ENCODE measurements at regions not wholly inside any gene's neighbourhood (a gene's known extent, or its start where the extent isn't known, plus 50 kb on each side); places are given as distances from the start of the nearest gene placed in this dataset.

DNA sequence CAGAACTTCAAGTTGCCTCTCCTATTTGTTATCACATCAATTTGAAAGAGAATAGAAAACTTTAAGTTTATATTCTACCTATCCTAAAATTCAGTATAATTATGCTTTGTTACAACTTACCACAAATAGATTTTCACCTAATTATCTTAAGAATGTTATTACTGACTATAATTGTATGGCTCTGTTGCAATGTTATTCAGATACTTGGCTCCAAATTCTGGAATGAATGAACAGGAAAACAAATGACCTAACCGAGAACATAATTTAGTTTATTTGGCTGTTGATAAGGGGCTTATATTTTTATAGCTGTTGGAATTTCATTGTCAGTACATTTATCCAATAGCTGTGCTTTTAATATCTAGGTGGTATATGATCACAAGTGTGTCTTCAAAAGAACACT lies 173.2 kb upstream of the GULP1 start:
- Mint-ChIP-seq H3K27me3 (no peaks in the 10 kb centered on the region), H3K27ac (no peak overlapping the region), H3K4me1 (no peaks in the 10 kb centered on the region), H3K36me3 (ENCODE audit: low read depth) (no peaks in the 10 kb centered on the region), H3K4me3 (no peak overlapping the region)
- no peaks in the 10 kb centered on the region for H3K9me3 ChIP-seq (ENCODE audit: control insufficient read depth, low read length, poor library complexity, severe bottlenecking)
- ATAC-seq (no peak), DNase-seq (no peak)

DNA sequence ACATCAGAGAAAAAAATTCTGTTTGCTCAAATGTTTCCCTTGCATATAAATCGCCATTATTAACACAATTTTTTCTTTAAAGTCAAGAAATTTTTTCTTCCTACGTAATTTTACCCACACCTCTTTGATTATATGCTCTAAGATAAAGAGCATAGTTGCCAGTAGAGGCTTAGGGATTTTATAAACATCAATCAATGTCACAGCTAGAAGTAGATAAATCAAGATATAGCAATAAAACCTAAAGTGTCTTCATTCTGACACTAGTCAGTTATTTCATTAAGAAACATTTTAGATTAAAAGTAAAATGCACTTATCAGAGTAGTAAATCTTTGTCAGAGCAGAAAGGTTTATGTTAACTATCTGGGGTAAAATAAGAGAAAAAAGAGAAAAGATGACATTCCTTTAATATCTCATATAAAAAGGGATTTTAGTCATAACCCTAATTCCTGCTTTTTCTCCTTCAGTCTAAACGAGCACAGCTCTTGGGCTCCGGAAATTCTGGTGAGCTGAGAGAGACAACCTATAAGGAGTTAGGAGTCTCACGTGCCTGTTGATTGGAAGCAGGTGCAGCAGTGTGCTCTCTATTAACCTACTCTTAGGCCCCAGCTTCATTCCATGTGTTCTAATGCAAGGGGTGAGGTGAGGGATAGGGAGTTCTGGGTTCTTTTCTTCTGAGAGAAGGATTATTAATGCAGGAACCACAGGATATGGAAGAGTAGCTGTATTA lies 172.4 kb upstream of the GULP1 start:
- no peaks in the 10 kb centered on the region for H3K36me3 Mint-ChIP-seq (ENCODE audit: low read depth)
- no peak overlapping the region for H3K4me3 Mint-ChIP-seq
- no peaks in the 10 kb centered on the region for H3K27me3 Mint-ChIP-seq
- no peaks in the 10 kb centered on the region for H3K4me1 Mint-ChIP-seq
- H3K9me3 ChIP-seq (ENCODE audit: control insufficient read depth, low read length, poor library complexity, severe bottlenecking), result no peaks in the 10 kb centered on the region
- DNase-seq (no peak), ATAC-seq (no peak)
- no peak overlapping the region for H3K27ac Mint-ChIP-seq

DNA sequence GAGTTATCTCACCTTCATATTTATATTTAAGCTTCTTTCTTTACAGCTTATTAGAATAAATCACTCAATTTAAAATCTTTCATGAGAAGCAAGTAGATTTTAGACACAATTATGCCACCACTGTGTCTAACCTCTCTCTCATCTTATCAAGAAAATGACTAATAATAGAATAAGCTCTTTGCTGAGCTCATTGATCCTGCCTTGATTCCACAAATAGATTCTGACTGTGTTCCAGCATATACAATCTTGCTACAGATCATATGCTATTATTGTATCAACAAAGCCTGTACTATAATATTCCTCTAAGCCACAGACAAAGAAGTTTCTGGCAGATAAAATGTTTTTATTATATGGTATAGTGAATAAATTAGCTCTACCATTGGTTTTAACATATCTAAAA lies 168.7 kb upstream of the GULP1 start:
- H3K27ac Mint-ChIP-seq, result no peak overlapping the region
- H3K4me1 Mint-ChIP-seq, result no peaks in the 10 kb centered on the region
- no peaks in the 10 kb centered on the region for H3K36me3 Mint-ChIP-seq (ENCODE audit: low read depth)
- ATAC-seq (no peak), DNase-seq (no peak)
- H3K9me3 ChIP-seq (ENCODE audit: control insufficient read depth, low read length, poor library complexity, severe bottlenecking), result no peaks in the 10 kb centered on the region
- H3K4me3 Mint-ChIP-seq, result no peak overlapping the region
- no peaks in the 10 kb centered on the region for H3K27me3 Mint-ChIP-seq

DNA sequence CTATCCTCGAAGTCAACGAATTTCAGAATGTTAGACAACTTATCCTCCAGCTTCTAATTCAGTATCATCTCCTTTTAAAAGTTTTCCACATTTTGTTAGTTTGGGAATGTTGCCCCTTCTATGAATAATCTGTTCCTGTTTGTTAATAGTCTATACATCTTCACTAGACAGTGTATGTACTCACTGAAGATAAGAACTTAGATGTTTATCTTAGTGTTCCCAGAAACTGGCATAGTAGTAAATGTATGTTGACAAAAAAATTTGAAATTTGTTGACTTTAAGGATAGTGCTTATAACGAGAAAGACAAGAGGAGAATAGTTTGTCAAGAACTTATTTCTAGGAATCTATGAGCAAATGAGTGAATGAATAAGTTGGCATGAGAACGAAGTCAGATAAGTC lies 162.0 kb upstream of the GULP1 start:
- Mint-ChIP-seq H3K4me3 (no peak overlapping the region), H3K36me3 (ENCODE audit: low read depth) (no peaks in the 10 kb centered on the region), H3K27me3 (no peaks in the 10 kb centered on the region), H3K4me1 (no peaks in the 10 kb centered on the region), H3K27ac (no peak overlapping the region)
- H3K9me3 ChIP-seq (ENCODE audit: control insufficient read depth, low read length, poor library complexity, severe bottlenecking), result no peaks in the 10 kb centered on the region
- ATAC-seq (no peak), DNase-seq (no peak)

DNA sequence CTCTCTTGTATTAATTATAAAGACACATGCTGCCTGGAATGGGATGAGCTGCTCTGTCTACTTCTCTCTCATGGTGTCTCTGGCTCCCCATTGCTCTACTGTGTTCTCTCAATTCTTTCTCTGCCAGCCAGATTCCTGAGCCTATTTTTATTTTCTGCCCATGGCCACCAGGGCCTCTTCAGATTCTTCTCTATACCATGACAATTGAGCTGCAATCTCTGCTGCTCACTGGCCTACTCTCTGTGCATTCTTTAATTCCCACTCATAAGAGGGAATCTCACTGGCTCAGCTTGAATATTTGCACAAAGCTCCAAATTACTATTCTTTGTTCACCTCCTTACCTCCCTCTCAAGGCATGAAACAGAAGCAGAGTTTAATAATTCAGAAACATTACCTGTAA lies 161.4 kb upstream of the GULP1 start:
- H3K36me3 Mint-ChIP-seq (ENCODE audit: low read depth), result no peaks in the 10 kb centered on the region
- no peaks in the 10 kb centered on the region for H3K27me3 Mint-ChIP-seq
- H3K4me3 Mint-ChIP-seq, result no peak overlapping the region
- DNase-seq (no peak), ATAC-seq (no peak)
- H3K4me1 Mint-ChIP-seq, result no peaks in the 10 kb centered on the region
- H3K9me3 ChIP-seq (ENCODE audit: control insufficient read depth, low read length, poor library complexity, severe bottlenecking), result no peaks in the 10 kb centered on the region
- no peak overlapping the region for H3K27ac Mint-ChIP-seq

DNA sequence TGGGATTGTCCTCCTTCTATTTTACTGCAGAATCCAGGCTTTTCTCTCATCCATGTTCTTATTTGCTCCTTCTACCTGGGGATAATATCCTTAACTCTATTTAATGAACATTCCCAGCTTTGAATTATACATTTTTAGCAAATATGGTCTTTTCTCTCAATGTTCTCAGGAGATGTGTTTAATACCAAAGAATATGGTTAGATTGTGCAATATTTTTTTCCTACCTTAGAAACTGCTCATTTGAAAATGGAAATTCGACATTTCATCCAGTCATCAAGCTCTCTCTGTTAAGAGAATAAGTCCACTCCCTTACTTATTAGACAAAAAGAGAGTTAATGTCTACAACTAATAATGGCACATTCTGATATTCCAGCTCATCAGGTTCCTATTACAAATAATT lies 160.4 kb upstream of the GULP1 start:
- no peaks in the 10 kb centered on the region for H3K27me3 Mint-ChIP-seq
- no peak overlapping the region for H3K4me3 Mint-ChIP-seq
- no peaks in the 10 kb centered on the region for H3K9me3 ChIP-seq (ENCODE audit: control insufficient read depth, low read length, poor library complexity, severe bottlenecking)
- H3K27ac Mint-ChIP-seq, result no peak overlapping the region
- ATAC-seq (no peak), DNase-seq (no peak)
- H3K4me1 Mint-ChIP-seq, result no peaks in the 10 kb centered on the region
- no peaks in the 10 kb centered on the region for H3K36me3 Mint-ChIP-seq (ENCODE audit: low read depth)

DNA sequence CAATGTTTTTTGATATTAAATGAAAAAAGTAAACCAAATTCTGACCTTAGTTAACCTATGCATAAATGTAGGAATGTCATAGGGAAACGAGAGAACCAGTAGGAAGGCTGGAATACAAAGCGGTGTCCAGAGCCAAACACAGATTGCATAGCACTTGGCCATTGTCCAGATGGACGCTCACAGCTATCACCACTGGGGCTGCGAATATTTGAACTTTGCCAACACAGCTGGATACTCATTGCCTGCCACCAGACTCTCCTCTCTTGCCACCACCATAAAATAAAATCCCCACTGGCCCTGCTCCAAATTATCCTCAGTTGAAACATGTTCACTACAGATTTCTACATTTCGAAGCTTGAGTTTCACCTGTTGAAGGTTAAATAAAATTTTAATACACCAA lies 159.3 kb upstream of the GULP1 start:
- no peaks in the 10 kb centered on the region for H3K36me3 Mint-ChIP-seq (ENCODE audit: low read depth)
- H3K27me3 Mint-ChIP-seq, result no peaks in the 10 kb centered on the region
- H3K4me3 Mint-ChIP-seq, result no peak overlapping the region
- DNase-seq (no peak), ATAC-seq (no peak)
- no peak overlapping the region for H3K27ac Mint-ChIP-seq
- H3K4me1 Mint-ChIP-seq, result no peaks in the 10 kb centered on the region
- no peaks in the 10 kb centered on the region for H3K9me3 ChIP-seq (ENCODE audit: control insufficient read depth, low read length, poor library complexity, severe bottlenecking)

DNA sequence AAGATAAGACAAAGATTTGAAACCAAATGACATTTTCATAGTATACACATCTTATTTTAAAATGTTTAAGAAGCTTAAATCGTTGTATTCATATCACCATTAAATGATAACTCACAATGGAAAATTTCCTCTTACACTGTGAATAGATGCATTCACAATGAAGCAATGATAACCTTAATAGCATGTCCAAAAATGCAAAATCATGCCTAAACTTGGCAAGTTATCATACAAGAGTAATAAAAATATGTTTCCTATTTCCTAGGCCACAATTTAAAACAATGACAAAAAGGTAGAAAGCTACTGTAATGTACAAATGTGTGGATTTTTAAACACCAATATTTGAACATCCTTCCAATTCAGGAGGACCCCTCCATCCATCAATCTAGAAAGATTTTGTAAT lies 157.4 kb upstream of the GULP1 start:
- ATAC-seq (no peak), DNase-seq (no peak)
- H3K9me3 ChIP-seq (ENCODE audit: control insufficient read depth, low read length, poor library complexity, severe bottlenecking), result no peaks in the 10 kb centered on the region
- Mint-ChIP-seq H3K36me3 (ENCODE audit: low read depth) (no peaks in the 10 kb centered on the region), H3K27ac (no peak overlapping the region), H3K4me3 (no peak overlapping the region), H3K27me3 (no peaks in the 10 kb centered on the region), H3K4me1 (no peaks in the 10 kb centered on the region)

DNA sequence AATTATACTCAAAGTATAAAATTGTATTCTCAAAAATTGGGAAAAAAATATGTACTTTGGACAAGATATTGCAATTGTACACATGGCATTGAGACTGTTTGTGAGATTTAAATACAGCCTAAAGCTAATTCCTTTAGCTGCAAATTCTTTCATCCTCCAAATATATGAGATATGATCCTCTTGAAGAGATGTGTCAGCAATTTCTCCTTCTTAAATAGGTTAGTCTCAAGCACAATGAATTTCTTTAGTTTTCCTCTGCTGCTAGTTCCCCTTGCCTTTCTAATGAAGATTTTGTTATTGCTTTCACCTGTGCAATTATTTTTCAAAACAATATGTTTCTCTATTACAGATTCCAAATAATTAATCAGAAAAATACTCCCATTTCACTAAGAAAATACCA lies 153.4 kb upstream of the GULP1 start:
- H3K4me1 Mint-ChIP-seq, result no peaks in the 10 kb centered on the region
- H3K36me3 Mint-ChIP-seq (ENCODE audit: low read depth), result no peaks in the 10 kb centered on the region
- DNase-seq (no peak), ATAC-seq (no peak)
- H3K27ac Mint-ChIP-seq, result no peak overlapping the region
- no peaks in the 10 kb centered on the region for H3K9me3 ChIP-seq (ENCODE audit: control insufficient read depth, low read length, poor library complexity, severe bottlenecking)
- no peaks in the 10 kb centered on the region for H3K27me3 Mint-ChIP-seq
- no peak overlapping the region for H3K4me3 Mint-ChIP-seq

DNA sequence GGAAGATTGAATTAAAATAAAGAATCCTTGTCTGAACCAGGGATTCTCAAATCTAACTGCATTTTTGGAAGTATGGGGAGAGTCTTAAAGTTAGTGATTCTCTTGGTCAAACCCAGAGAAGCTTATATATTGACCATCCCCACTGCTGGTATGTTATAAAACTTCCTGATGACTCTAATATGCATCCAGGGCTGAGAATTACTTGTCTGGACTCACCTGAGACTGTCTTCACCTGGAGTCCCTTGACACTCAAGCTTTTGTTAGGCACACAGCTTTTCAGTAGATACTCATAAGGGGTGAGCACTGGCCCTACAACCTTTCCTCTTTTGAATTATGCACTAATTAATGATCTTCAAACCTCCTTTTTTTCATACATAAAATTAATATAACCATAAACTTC lies 149.6 kb upstream of the GULP1 start:
- H3K27me3 Mint-ChIP-seq, result no peaks in the 10 kb centered on the region
- no peaks in the 10 kb centered on the region for H3K36me3 Mint-ChIP-seq (ENCODE audit: low read depth)
- no peak for ATAC-seq
- DNase-seq, result no peak
- H3K4me3 Mint-ChIP-seq, result no peak overlapping the region
- no peaks in the 10 kb centered on the region for H3K4me1 Mint-ChIP-seq
- H3K27ac Mint-ChIP-seq, result no peak overlapping the region
- H3K9me3 ChIP-seq (ENCODE audit: control insufficient read depth, low read length, poor library complexity, severe bottlenecking), result no peaks in the 10 kb centered on the region

DNA sequence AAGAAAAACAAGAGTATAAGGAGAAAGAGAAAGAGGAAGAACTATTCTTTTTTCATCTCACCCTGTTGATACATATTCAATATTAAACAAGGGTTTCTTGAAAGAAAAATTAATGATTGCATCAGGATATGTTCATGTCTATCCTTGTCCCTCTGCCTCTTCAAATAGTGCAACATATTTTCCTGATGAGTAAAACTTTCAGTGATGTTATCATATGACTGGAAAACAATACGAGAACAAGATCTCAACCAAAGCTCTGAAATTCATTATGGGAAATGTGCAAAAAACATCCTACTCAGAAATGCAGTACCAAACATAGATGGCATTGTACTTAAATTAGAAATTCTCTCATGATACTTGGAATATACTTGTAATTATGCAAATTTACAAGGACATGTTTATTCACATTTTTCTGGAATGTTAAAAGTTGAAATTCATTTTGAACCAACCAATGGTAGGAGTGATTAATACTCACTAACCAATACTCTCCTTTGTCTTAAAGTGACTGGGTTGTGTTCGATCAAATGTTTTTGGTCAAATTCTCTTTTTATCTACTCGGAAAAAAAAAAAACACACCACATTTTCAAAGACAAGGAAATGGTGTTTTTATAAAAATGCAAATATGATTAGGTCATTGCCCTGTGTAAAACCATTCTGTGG lies 148.9 kb upstream of the GULP1 start:
- DNase-seq (no peak), ATAC-seq (no peak)
- H3K9me3 ChIP-seq (ENCODE audit: control insufficient read depth, low read length, poor library complexity, severe bottlenecking), result no peaks in the 10 kb centered on the region
- Mint-ChIP-seq H3K27me3 (no peaks in the 10 kb centered on the region), H3K4me3 (no peak overlapping the region), H3K4me1 (no peaks in the 10 kb centered on the region), H3K36me3 (ENCODE audit: low read depth) (no peaks in the 10 kb centered on the region), H3K27ac (no peak overlapping the region)

DNA sequence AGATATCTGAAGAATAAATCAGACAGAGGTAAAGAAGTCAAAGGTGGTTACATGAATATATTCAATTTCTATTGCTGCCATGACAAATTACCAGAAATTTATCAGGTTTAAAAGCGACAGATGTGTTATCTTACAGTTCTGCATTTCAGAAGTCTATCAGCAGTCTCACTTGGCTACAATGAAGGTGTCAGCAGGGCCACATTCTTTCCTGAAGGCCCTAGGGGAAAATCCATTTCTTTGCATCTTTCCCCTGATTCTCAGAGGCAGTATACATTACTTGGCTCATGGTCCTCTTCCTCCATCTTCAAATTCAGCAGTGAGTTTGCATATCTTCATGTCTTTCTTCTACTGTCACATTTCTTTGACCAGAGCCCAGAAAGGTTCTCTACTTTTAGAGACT lies 145.8 kb upstream of the GULP1 start:
- Mint-ChIP-seq H3K4me3 (no peak overlapping the region), H3K4me1 (no peaks in the 10 kb centered on the region), H3K27ac (no peak overlapping the region), H3K36me3 (ENCODE audit: low read depth) (no peaks in the 10 kb centered on the region), H3K27me3 (no peaks in the 10 kb centered on the region)
- ATAC-seq, result no peak
- H3K9me3 ChIP-seq (ENCODE audit: control insufficient read depth, low read length, poor library complexity, severe bottlenecking), result no peaks in the 10 kb centered on the region
- no peak for DNase-seq

DNA sequence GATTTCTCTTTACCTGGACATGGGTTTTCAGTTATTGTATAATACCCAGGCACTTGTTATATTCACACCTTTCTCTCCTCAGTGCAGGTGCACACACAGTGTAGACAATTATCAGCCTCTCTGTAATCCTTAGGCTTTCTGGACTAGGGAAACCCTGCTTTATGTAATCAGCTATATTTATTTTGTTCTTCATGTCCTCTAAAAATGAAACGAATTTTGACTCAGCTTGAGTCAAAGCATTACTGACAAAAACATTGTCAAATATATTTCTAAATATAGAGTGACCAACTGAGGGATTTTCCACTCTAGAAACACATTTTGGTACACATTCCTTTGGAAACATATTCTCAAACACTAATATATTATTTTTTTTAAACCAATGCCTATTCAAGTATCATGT lies 144.8 kb upstream of the GULP1 start:
- Mint-ChIP-seq H3K27me3 (no peaks in the 10 kb centered on the region), H3K27ac (no peak overlapping the region)

DNA sequence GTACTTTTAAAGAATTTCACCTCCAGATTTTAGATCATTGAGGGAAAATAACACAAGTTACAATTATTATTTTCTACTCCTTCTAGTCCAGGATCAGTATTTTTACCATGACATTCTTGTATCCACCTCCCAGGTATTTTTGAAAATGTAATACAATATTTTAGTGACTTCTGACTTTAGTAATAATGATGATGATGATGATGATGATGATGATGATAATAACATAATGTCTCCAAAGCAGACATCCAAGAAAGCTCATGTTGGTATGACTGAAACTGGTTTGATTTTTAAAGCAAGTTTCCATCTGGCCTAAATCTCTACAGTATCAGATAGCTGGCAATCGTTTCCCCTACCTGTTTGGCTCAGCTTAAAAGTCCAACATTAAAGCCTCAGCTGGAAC lies 140.0 kb upstream of the GULP1 start:
- Mint-ChIP-seq H3K36me3 (ENCODE audit: low read depth) (no peaks in the 10 kb centered on the region), H3K4me1 (no peaks in the 10 kb centered on the region), H3K27ac (no peak overlapping the region), H3K4me3 (no peak overlapping the region), H3K27me3 (no peaks in the 10 kb centered on the region)
- no peak for DNase-seq
- no peak for ATAC-seq
- H3K9me3 ChIP-seq (ENCODE audit: control insufficient read depth, low read length, poor library complexity, severe bottlenecking), result no peaks in the 10 kb centered on the region

More for the DNA sequence above, 144.8 kb upstream of the GULP1 start:
- Mint-ChIP-seq H3K4me3 (no peak overlapping the region), H3K36me3 (ENCODE audit: low read depth) (no peaks in the 10 kb centered on the region), H3K4me1 (no peaks in the 10 kb centered on the region)
- H3K9me3 ChIP-seq (ENCODE audit: control insufficient read depth, low read length, poor library complexity, severe bottlenecking), result no peaks in the 10 kb centered on the region
- DNase-seq, result no peak
- ATAC-seq, result no peak
